Endothelial cell (in vitro differentiated cells): ENCODE measurements at regions not wholly inside any gene's neighbourhood (a gene's known extent, or its start where the extent isn't known, plus 50 kb on each side); places are given as distances from the start of the nearest gene placed in this dataset.

ENCODE experiments used
- DNase-seq: peaks from one replicate; pipeline ENCODE4 v3.0.0; 2021; ENCODE audit warnings: low spot score
- H3K27ac Mint-ChIP-seq: one replicate; pipeline ENCODE4 v1.8.0; 2021; ENCODE audit warnings: mixed read lengths, inconsistent platforms; ENCODE audit not compliant: unreplicated experiment
- H3K27me3 Mint-ChIP-seq: one replicate; pipeline ENCODE4 v1.8.0; 2021; ENCODE audit warnings: mild to moderate bottlenecking, moderate library complexity, mixed read lengths, inconsistent platforms; ENCODE audit not compliant: unreplicated experiment
- H3K36me3 Mint-ChIP-seq: one replicate; pipeline ENCODE4 v1.8.0; 2021; ENCODE audit warnings: mild to moderate bottlenecking, low read depth, mixed read lengths, inconsistent platforms; ENCODE audit not compliant: unreplicated experiment
- H3K4me1 Mint-ChIP-seq: one replicate; pipeline ENCODE4 v1.8.0; 2021; ENCODE audit warnings: mild to moderate bottlenecking, mixed read lengths, inconsistent platforms; ENCODE audit not compliant: unreplicated experiment
- H3K4me3 Mint-ChIP-seq: one replicate; pipeline ENCODE4 v1.8.0; 2021; ENCODE audit warnings: mild to moderate bottlenecking, mixed read lengths, inconsistent platforms; ENCODE audit not compliant: unreplicated experiment
- H3K9me3 Mint-ChIP-seq: one replicate; pipeline ENCODE4 v1.8.0; 2021; ENCODE audit warnings: mixed read lengths, inconsistent platforms; ENCODE audit not compliant: unreplicated experiment
- TF ChIP-seq, protein P1 (sequence below): fragments of 200-600 bp; sonication (generic); IDR thresholded peaks from one replicate; pipeline ENCODE4 v1.5.0; 2021; ENCODE audit warnings: antibody characterized with exemption; ENCODE audit not compliant: unreplicated experiment

DNA sequence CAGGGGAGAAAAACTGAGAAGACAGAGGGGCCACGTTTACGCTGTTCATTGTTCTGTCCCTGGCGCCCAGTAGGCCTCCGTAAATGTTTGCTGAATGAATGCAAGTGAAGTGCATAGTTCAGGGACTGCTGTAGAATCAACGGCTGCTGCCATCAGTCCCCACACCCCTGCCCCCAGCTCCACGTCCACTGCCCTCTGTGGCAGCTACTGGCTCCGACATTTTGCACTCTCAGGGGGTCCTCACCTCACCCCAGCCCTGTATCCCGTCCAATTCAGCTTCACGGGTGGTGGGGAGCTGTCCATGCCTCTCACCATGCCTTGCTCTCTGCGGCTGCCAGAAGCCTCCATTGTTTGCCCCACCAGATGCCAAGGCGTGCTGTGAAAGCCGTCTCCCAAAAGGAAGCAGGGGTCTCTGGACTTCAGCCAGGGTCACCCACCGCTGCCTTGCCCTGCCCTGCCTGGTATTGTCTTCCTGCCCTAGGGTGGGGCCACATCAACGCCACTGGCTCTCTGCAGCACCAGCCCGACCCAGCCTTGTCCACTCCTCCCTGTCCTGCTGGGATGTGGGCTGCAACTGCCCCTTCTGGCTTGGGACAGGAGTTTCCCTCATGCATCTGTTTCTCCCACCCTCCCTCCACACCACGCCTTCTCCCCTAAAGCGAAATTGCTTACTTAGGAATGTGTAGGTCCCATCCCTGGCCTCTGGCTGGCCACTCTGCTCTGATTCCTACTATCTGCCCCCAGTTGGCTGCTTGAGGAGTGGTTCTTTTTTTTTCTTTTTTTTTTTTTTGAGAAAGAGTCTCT lies 86.0 kb downstream of the RHOB start:
- DNase-seq, result no peak
- no peak overlapping the region for H3K27ac Mint-ChIP-seq
- peaks cover 2% of the 10 kb centered on the region for H3K27me3 Mint-ChIP-seq
- peaks cover 6% of the 10 kb centered on the region for H3K4me1 Mint-ChIP-seq
- no peaks in the 10 kb centered on the region for H3K36me3 Mint-ChIP-seq
- no peak overlapping the region for H3K4me3 Mint-ChIP-seq
- TF ChIP-seq, protein P1, sequence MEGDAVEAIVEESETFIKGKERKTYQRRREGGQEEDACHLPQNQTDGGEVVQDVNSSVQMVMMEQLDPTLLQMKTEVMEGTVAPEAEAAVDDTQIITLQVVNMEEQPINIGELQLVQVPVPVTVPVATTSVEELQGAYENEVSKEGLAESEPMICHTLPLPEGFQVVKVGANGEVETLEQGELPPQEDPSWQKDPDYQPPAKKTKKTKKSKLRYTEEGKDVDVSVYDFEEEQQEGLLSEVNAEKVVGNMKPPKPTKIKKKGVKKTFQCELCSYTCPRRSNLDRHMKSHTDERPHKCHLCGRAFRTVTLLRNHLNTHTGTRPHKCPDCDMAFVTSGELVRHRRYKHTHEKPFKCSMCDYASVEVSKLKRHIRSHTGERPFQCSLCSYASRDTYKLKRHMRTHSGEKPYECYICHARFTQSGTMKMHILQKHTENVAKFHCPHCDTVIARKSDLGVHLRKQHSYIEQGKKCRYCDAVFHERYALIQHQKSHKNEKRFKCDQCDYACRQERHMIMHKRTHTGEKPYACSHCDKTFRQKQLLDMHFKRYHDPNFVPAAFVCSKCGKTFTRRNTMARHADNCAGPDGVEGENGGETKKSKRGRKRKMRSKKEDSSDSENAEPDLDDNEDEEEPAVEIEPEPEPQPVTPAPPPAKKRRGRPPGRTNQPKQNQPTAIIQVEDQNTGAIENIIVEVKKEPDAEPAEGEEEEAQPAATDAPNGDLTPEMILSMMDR, result no peak
- no peaks in the 10 kb centered on the region for H3K9me3 Mint-ChIP-seq

DNA sequence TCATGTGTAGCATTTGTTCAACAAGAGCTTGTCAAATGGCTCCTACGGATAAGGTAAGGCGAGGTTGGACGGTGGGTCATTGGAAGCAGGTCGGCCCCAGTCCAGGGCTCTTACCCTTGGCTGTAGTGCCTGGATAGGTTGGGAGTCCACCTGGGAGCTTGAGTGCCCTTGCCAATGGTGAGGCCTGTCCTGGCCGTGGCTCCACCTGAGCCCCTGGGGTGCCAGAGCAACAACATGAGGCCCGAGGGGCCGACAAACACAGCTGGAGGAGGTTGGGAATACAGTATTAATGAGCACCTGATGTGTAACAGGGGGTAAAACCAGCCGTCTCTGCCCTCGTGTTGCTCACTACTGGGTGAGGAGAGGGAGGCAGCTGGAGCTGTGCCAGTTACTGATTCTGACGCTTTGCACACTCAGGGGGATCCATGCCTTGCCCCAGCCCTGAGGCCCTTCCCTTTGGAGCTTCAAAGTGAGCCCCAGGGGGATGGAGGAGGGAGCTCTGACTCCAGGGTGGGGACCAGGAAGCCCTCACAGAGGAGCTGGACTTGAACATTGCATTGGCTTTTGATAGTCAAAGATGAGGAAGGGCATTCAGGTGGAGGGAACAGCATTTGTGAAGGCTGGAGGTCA lies 87.2 kb downstream of the RHOB start:
- TF ChIP-seq, protein P1, result no peak
- H3K27me3 Mint-ChIP-seq, result peaks cover 2% of the 10 kb centered on the region
- no peaks in the 10 kb centered on the region for H3K36me3 Mint-ChIP-seq
- H3K4me1 Mint-ChIP-seq, result peaks cover 6% of the 10 kb centered on the region
- no peak overlapping the region for H3K4me3 Mint-ChIP-seq
- H3K9me3 Mint-ChIP-seq, result no peaks in the 10 kb centered on the region
- no peak for DNase-seq
- H3K27ac Mint-ChIP-seq, result peak overlapping the region; percentile 14

DNA sequence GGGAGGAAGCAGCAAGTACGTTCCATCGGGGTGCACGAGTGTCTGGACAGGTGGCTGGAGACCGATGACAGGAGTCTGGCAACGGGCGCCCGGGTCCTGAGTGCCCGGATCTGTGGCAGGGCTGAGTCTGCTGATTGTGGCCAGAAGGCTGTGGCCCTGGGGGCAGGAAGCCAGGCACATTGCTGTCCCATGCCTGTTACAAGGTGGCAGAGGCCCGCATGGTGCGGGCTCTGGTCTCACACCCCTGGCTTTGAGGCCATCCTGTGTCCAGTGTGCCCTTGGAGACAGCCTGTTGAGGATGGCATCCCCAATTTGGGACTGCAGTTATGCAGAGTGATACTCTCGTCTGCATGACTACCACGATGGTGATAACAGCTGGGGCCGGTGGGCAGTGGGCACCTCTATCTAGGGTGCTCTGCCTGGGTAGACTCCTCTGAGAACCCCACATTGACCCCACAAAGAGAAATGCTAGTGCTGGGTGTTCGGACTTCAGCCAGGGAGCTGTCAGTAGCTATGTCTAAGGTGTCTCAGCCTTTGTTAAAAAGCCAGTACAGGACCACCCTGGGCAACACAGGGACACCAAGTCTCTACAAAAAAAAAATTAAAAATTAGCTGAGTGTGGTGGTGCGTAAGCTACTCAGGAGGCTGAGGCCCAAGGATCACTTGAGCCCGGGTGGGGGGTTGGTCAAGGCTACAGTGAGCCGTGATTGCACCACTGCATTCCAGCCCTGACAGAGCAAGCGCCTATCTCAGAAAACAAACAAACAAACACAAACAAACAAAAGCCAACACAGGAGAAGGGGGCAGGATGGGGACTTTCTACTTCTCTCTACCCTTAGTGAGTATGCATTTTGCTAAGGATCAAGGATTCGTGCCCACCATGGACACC lies 88.3 kb downstream of the RHOB start:
- Mint-ChIP-seq H3K9me3 (no peaks in the 10 kb centered on the region), H3K4me3 (no peak overlapping the region), H3K27ac (peak overlapping the region; percentile 14), H3K36me3 (no peaks in the 10 kb centered on the region), H3K4me1 (peaks cover 6% of the 10 kb centered on the region), H3K27me3 (peaks cover 4% of the 10 kb centered on the region)
- TF ChIP-seq, protein P1, result no peak
- DNase-seq, result no peak

DNA sequence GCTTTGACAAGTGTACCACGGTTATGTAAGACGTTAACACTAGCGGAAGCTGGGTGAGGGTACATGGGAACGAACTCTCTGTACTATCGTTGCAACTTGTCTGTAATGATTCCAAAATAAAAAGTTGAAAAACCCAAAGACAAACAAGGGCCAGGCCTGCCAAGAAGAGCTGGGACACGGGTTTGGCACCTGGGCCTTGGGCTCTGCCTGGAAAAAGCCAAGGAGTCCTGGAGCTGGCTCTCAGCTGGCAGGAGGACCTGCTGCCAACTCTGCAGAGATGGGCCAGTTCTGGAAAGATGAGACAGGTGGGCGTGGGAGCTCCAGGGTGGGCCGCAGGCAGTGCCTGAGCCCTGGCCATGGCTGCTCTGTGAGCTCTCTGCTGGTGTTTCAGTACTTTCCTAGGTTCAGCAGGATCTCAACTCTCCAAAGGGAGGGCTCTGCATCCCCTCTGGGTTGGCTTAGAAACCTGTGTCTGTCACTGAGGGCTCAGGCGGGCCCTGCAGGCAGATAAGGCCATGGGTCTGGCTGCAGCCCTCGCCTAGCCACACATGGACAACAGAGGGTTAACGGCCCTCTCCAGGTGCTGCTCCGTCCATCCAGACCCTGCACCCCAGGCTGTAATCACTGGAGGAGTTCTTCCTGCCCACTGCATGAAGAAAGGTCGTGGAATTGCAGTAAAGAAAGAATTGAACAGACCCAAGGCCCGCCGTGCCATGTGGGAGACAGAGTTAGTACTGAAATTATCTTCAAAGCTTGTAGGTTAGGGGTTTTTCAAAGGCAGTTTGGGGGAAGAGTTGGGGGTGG lies 89.9 kb downstream of the RHOB start:
- no peak overlapping the region for H3K4me3 Mint-ChIP-seq
- no peak for DNase-seq
- H3K27ac Mint-ChIP-seq, result peak overlapping the region; percentile 30
- H3K27me3 Mint-ChIP-seq, result peaks cover 8% of the 10 kb centered on the region
- TF ChIP-seq, protein P1, result no peak
- no peaks in the 10 kb centered on the region for H3K36me3 Mint-ChIP-seq
- H3K9me3 Mint-ChIP-seq, result no peaks in the 10 kb centered on the region
- peaks cover 6% of the 10 kb centered on the region for H3K4me1 Mint-ChIP-seq
